ENCODE measurements at regions not wholly inside any gene's neighbourhood (a gene's known extent, or its start where the extent isn't known, plus 50 kb on each side); places are given as distances from the start of the nearest gene placed in this dataset.

DNA sequence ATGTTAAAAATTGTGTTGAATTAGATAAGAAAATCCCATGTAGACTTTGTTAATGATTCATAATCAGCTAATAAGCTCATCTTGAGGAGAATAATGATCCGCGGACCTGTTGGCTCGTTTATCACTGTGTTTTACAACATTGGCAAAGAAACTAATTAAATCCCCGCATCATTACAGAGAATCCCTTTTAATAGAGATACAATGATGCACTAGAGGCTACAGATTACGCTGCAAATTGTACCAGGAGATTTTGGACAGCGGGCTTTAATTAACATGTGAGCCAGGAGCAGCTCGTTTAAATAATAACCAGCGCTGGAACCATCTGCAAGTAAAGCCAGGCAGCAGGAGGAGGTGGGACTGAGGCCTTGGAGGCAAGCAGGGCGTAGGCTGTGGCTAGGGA lies 280.3 kb upstream of the POU3F1 start:
- DNase-seq (ENCODE audit: low read depth, low spot score) (no peak), FAIRE-seq (no peak)
- no peaks in the 10 kb centered on the region for H3K36me3 ChIP-seq (ENCODE audit: control insufficient read depth in 2 of 2, extremely low read depth in 1 of 2, insufficient read depth in 2 of 2, low read length in 2 of 2)
- no peaks in the 10 kb centered on the region for H4K20me1 ChIP-seq (replicated peaks; ENCODE audit: control insufficient read depth, extremely low read depth, insufficient read depth, low read length)
- H3K4me3 ChIP-seq (replicated peaks in 1 of 3; ENCODE audit: insufficient read depth in 1 of 3, low read depth in 1 of 3, low read length in 3 of 3): no peak overlapping the region
- dilution Hi-C loops (cut with MboI; ENCODE audit: extremely low pct_ligation_motif_present, low sequenced_read_pairs) (no loop called here), intact Hi-C loops (cut with micrococcal nuclease) (no loop called here)
- TF ChIP-seq POLR2A (IDR thresholded peaks at IDR 0.05; ENCODE audit: low read depth, low read length) (no peak), POLR2AphosphoS5 (IDR thresholded peaks at IDR 0.05; ENCODE audit: insufficient read depth, low read depth, low read length) (no peak), FOS (IDR thresholded peaks at IDR 0.05; ENCODE audit: borderline replicate concordance, insufficient read depth, low read length) (no peak), CTCF (IDR thresholded peaks at IDR 0.05; ENCODE audit: extremely low read depth in 1 of 2, insufficient read depth in 1 of 2, low read depth in 1 of 2, low read length in 2 of 2) (no peak), GATA2 (IDR thresholded peaks at IDR 0.05; ENCODE audit: insufficient read depth, insufficient read length, low read depth, low read length) (no peak), EZH2 (IDR thresholded peaks at IDR 0.05; ENCODE audit: borderline replicate concordance, low read depth, low read length, severe bottlenecking) (no peak), JUN (IDR thresholded peaks at IDR 0.05; ENCODE audit: borderline replicate concordance, insufficient read depth, insufficient read length, low read depth) (no peak), MYC (IDR thresholded peaks at IDR 0.05; ENCODE audit: low read depth, low read length) (no peak)
- TF ChIP-seq, protein P1, sequence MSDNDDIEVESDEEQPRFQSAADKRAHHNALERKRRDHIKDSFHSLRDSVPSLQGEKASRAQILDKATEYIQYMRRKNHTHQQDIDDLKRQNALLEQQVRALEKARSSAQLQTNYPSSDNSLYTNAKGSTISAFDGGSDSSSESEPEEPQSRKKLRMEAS (IDR thresholded peaks at IDR 0.05; ENCODE audit: insufficient read depth, insufficient read length): no peak
- no peak overlapping the region for H3K4me2 ChIP-seq (ENCODE audit: insufficient read depth, low read length)
- ChIA-PET CTCF (no interaction called here), POLR2A (no interaction called here)
- no peak overlapping the region for H2AFZ ChIP-seq (ENCODE audit: low read depth, low read length)
- no TSS peak for BruUV-seq (replicated peaks)
- no peak overlapping the region for H3K9ac ChIP-seq (replicated peaks; ENCODE audit: extremely low read depth, insufficient read depth, low read length)
- no peaks in the 10 kb centered on the region for H3K9me3 ChIP-seq (replicated peaks; ENCODE audit: control insufficient read depth, insufficient read depth, low read length)
- H3K79me2 ChIP-seq (ENCODE audit: control insufficient read depth, insufficient read depth, low read length): no peaks in the 10 kb centered on the region
- H3K4me1 ChIP-seq (ENCODE audit: control insufficient read depth, extremely low read depth, insufficient read depth, low read length): no peaks in the 10 kb centered on the region
- no peaks in the 10 kb centered on the region for H3K27me3 ChIP-seq (ENCODE audit: control insufficient read depth in 2 of 2, insufficient read depth in 2 of 2, low read length in 2 of 2)
- H3K27ac ChIP-seq (ENCODE audit: insufficient read depth, low read depth, low read length): no peak overlapping the region
- H3K9me1 ChIP-seq (replicated peaks; ENCODE audit: control insufficient read depth, extremely low read depth, insufficient read depth, low read length): no peaks in the 10 kb centered on the region
